NB4 (cell line): ENCODE measurements at regions not wholly inside any gene's neighbourhood (a gene's known extent, or its start where the extent isn't known, plus 50 kb on each side); places are given as distances from the start of the nearest gene placed in this dataset.

Source experiments
- DNase-seq: peaks from one replicate; pipeline ENCODE4 v3.0.0; 2010; ENCODE audit warnings: low read depth
- H3K4me3 ChIP-seq: one replicate; pipeline ENCODE4 v1.5.1; 2011; ENCODE audit warnings: mild to moderate bottlenecking, low read depth, low read length, moderate library complexity
- MYC ChIP-seq: IDR thresholded peaks from 2 replicates; pipeline ENCODE4 v1.6.1; 2011; ENCODE audit warnings: low read depth, low read length
- POLR2A ChIP-seq: IDR thresholded peaks from 2 replicates; pipeline ENCODE4 v1.6.1; 2011; ENCODE audit warnings: mild to moderate bottlenecking; ENCODE audit not compliant: insufficient read length; ENCODE audit errors: extremely low read depth
- TF ChIP-seq, protein P1 (sequence below): IDR thresholded peaks from one replicate; pipeline ENCODE4 v1.5.1; 2012; ENCODE audit warnings: low read depth, low read length
- TF ChIP-seq, protein P2 (sequence below): IDR thresholded peaks from 2 replicates; pipeline ENCODE4 v1.6.1; 2011; ENCODE audit warnings: low read depth, low read length

DNA sequence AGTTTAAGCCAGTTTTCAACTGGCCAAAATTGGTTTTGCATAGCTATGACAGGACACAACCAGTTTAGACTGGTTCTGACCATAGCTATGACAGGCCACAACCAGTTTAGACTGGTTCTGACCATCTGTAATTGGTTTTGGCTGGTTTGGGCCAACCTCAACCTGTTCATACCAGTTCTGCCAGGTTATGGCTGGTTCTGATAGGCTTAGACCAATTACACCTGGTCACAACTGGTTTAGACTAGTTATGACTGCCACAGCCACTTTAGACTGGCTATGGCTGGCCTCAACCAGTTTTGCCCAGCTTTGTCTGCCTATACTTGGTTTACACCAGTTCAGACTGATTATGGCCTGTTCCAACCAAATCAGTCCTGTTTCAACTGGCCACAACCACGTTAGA lies 353.2 kb upstream of the CAMK1G start:
- DNase-seq: no peak

DNA sequence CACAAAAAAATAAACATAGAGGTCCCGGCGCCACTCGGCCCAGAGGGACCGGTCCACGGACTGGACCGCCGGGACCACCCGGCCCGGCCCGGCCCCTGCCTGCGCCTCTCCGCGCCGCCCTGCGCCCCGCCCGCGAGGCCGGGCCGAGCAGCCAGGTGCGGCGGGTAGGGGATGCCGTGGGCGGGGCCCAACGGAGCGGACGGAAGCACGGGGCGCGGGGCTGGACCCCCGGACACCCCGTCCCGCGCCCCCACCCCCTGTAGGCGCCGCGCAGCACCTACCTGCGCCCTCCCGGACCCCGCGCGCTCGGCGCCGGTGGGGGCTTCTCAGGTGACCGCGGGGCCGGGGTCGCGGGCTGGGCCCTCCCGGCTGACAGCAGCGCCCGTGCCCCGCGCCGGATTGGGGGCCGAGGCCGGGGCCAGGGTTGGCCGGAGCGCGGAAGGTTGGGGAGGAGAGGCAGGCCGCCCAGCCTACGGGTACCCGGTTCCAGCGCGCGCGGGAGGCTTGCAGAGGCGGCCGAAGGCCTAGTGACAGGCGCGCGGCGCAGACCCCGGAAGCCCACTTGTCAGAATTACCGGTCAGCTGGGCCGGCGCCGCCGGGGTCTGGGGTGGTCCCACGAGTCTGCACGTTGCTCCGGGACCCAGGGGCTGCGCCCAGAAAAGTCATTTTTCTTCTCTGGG lies 351.9 kb upstream of the CAMK1G start:
- no peak for DNase-seq
- no peak overlapping the region for H3K4me3 ChIP-seq
- TF ChIP-seq, protein P1, sequence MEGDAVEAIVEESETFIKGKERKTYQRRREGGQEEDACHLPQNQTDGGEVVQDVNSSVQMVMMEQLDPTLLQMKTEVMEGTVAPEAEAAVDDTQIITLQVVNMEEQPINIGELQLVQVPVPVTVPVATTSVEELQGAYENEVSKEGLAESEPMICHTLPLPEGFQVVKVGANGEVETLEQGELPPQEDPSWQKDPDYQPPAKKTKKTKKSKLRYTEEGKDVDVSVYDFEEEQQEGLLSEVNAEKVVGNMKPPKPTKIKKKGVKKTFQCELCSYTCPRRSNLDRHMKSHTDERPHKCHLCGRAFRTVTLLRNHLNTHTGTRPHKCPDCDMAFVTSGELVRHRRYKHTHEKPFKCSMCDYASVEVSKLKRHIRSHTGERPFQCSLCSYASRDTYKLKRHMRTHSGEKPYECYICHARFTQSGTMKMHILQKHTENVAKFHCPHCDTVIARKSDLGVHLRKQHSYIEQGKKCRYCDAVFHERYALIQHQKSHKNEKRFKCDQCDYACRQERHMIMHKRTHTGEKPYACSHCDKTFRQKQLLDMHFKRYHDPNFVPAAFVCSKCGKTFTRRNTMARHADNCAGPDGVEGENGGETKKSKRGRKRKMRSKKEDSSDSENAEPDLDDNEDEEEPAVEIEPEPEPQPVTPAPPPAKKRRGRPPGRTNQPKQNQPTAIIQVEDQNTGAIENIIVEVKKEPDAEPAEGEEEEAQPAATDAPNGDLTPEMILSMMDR: no peak
- no peak for TF ChIP-seq POLR2A
- TF ChIP-seq MYC: no peak
- TF ChIP-seq, protein P2, sequence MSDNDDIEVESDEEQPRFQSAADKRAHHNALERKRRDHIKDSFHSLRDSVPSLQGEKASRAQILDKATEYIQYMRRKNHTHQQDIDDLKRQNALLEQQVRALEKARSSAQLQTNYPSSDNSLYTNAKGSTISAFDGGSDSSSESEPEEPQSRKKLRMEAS: no peak

More for the DNA sequence above, 353.2 kb upstream of the CAMK1G start:
- TF ChIP-seq MYC (no peak), POLR2A (no peak)
- TF ChIP-seq, protein P2: no peak
- TF ChIP-seq, protein P1: no peak
- no peak overlapping the region for H3K4me3 ChIP-seq

DNA sequence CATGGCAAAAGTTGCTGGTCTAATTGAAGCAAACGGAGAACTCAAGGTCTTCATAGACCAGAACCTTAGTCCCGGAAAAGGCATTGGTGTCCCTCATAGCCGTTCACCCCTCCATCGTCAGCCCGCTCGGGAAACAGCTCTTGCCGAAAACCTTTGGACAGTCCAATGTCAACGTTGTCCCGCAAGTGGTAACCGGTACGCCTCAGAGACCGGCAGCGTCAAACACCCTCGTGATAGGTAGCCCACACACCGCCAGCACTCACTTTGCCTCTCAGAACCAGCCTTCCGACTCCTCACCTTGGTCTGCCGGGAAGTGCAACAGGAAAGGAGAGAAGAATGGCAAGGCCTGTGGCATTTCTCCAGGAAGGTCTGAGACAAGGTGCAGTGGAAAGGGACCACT lies 351.3 kb upstream of the CAMK1G start:
- no peak for DNase-seq
- no peak overlapping the region for H3K4me3 ChIP-seq
- TF ChIP-seq, protein P1: no peak
- TF ChIP-seq MYC (no peak), POLR2A (no peak)
- TF ChIP-seq, protein P2: no peak

DNA sequence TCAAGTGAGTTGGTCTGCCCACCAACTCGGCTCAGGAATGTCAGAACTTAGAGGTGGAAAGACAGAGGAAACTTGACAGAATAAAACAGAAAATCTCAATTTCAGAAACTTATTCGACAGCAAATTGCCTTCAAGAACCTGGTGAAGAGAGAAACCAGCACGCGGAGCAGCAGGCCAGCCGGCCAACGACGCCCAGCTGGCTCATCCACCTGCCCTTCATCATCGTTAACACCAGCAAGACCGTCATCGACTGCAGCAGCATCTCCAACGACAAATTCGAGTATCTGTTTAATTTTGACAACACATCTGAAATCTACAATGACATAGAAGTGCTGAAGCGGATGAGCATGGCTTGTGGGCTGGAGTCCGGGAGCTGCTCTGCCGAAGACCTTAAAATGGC lies 350.8 kb upstream of the CAMK1G start:
- TF ChIP-seq, protein P1: no peak
- TF ChIP-seq POLR2A (no peak), MYC (no peak)
- TF ChIP-seq, protein P2: no peak
- H3K4me3 ChIP-seq: no peak overlapping the region
- DNase-seq: no peak

DNA sequence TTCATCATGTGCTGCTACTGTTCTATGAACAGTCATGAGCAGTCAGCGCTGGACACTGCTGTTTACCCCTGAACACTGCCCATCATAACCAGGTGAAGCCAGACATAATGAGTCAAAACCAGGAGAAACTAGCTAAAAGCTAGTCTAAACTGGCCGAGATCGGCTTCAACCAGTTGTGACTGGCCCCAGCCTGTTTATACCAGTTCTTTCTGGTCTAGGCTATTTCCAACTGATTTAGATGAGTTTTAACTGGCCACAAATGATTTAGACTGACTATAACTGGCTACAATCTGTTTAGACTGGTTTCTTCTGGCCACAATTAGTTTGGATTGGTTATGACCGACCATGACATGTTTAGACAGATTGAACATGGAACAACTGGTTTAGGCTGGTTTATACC lies 348.3 kb upstream of the CAMK1G start:
- H3K4me3 ChIP-seq: no peak overlapping the region
- TF ChIP-seq, protein P1: no peak
- no peak for DNase-seq

DNA sequence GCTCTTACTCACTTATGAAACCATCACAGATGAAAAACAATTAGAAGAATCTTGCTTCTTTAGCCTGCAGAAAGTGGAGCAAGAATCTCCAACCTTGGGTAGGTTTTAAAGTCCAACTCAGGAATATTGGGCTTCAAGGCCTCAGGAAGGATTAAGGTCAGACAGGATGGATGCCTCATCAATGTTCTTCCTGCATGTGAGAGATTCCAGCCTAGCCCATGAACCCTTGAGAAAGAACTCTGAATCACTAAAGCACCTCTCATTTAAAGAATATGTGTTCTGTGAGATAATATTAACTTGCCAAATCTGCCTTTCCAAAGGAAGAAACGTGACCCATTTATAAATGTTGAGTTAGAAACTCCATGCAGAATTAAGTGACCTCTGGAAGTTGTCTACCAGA lies 345.2 kb upstream of the CAMK1G start:
- DNase-seq: no peak
- no peak overlapping the region for H3K4me3 ChIP-seq
- TF ChIP-seq, protein P2: no peak
- TF ChIP-seq, protein P1: no peak
- TF ChIP-seq MYC (no peak), POLR2A (no peak)
